GM10248 (cell line): ENCODE measurements at regions not wholly inside any gene's neighbourhood (a gene's known extent, or its start where the extent isn't known, plus 50 kb on each side); places are given as distances from the start of the nearest gene placed in this dataset.

Source experiments
- CTCF ChIA-PET: fragments of 300-600 bp; sonication (Branson Sonifier 250); formaldehyde crosslinking; extraction: SDS; loops from one replicate; lab custom pipeline; 2021; ENCODE audit warnings: antibody characterized with exemption; lab: Yijun Ruan, JAX
- POLR2A ChIA-PET: fragments of 350-650 bp; sonication (Branson Sonifier 250); formaldehyde crosslinking; extraction: SDS; loops from one replicate; lab custom pipeline; 2020; ENCODE audit warnings: antibody characterized with exemption; lab: Yijun Ruan, JAX
- DNase-seq: peaks from one replicate; pipeline ENCODE4 v3.0.0; 2012; ENCODE audit errors: extremely low spot score
- CTCF ChIP-seq: IDR thresholded peaks from 2 replicates; pipeline ENCODE4 v1.5.1; 2012; ENCODE audit warnings: mild to moderate bottlenecking, low read depth; ENCODE audit errors: extremely low read depth, missing control alignments, control extremely low read depth

- ChIA-PET POLR2A (no interaction called here), CTCF (interaction anchor here (1.3 kb wide), 1 partner anchor 17 kb away, joined by 3 read pairs; no protein-coding TSS in a partner anchor)
- TF ChIP-seq CTCF, result no peak
- DNase-seq, result no peak
Observed at GRCh38 chr2:175627405-175627804, 374.7 kb downstream of the LNPK start.

GRCh38 chr2:175626796-175627195, 375.3 kb downstream of the LNPK start:
- no peak for DNase-seq
- CTCF ChIA-PET, result no interaction called here
- POLR2A ChIA-PET, result no interaction called here
- no peak for TF ChIP-seq CTCF

GRCh38 chr2:175624785-175625184, 377.3 kb downstream of the LNPK start:
- ChIA-PET POLR2A (no interaction called here), CTCF (interaction anchor here (1.4 kb wide), 1 partner anchor 13 kb away, joined by 4 read pairs; no protein-coding TSS in a partner anchor)
- DNase-seq, result no peak
- no peak for TF ChIP-seq CTCF

- ChIA-PET CTCF (interaction anchor here (1.4 kb wide), 1 partner anchor 13 kb away, joined by 4 read pairs; no protein-coding TSS in a partner anchor), POLR2A (no interaction called here)
- DNase-seq, result no peak
- TF ChIP-seq CTCF, result no peak
Observed at GRCh38 chr2:175624211-175624761, 377.8 kb downstream of the LNPK start.

GRCh38 chr2:175621821-175622220, 380.2 kb downstream of the LNPK start:
- DNase-seq, result no peak
- POLR2A ChIA-PET, result no interaction called here
- CTCF ChIA-PET, result interaction anchor here (1.6 kb wide), 1 partner anchor 11 kb away, joined by 3 read pairs; no protein-coding TSS in a partner anchor
- no peak for TF ChIP-seq CTCF

- no peak for TF ChIP-seq CTCF
- ChIA-PET CTCF (interaction anchor here (1.0 to 1.4 kb wide), 3 partner anchors 11 to 70 kb away, joined by 3 to 4 read pairs (median 3); no protein-coding TSS in a partner anchor), POLR2A (no interaction called here)
- DNase-seq, result no peak
Observed at GRCh38 chr2:175620106-175620505, 382.0 kb downstream of the LNPK start.
